K562 (cell line): ENCODE measurements at regions not wholly inside any gene's neighbourhood (a gene's known extent, or its start where the extent isn't known, plus 50 kb on each side); places are given as distances from the start of the nearest gene placed in this dataset.

Experiments
- ATAC-seq: fragments of 200-7000 bp; cut with Tn5 transposase; 3 replicates; pipeline ENCODE4 v1.9.1; 2020; ENCODE audit warnings: moderate library complexity
- BruUV-seq: library from RNA; stranded (reverse); fragments of 400-500 nt; replicated peaks from 2 replicates; lab custom pipeline; 2021; lab: Mats Ljungman, UMichigan
- CTCF ChIA-PET: fragments of 300-600 bp; formaldehyde crosslinking; extraction: SDS; loops from one replicate; lab custom pipeline; 2021; ENCODE audit warnings: low intra/inter-chr PET ratio; lab: Yijun Ruan, JAX
- POLR2A ChIA-PET: fragments of 300-600, 350-650 bp; sonication (Branson Sonifier 250); formaldehyde crosslinking; extraction: SDS; loops from one replicate; lab custom pipeline; 2021; ENCODE audit warnings: antibody characterized with exemption, inconsistent platforms; lab: Yijun Ruan, JAX
- DNase-seq, 4 experiments: peaks; one replicate each; pipeline versions ENCODE4 v3.0.0 to v3.0.0-alpha.2; 2011 to 2018; ENCODE audit warnings: low spot score in 3 of 4, mixed read lengths in 3 of 4; ENCODE audit errors: extremely low read depth in 1 of 4
- FAIRE-seq: peaks from 2 replicates; lab custom pipeline; 2011; peaks lifted over from hg19 to GRCh38; lab: Jason Lieb, UNC
- H2AFZ ChIP-seq: 2 replicates; pipeline ENCODE4 v1.6.0; 2011; ENCODE audit warnings: low read depth, low read length, control low read depth, inconsistent platforms
- H3K27ac ChIP-seq: fragments of 200-600 bp; 3 replicates; pipeline ENCODE4 v1.8.0; 2011; ENCODE audit warnings: low read depth, mild to moderate bottlenecking, control low read depth, inconsistent platforms, low read length, moderate library complexity, mixed read lengths; ENCODE audit errors: extremely low read depth
- H3K27me3 ChIP-seq, 2 experiments: fragments of 300-600 bp in 1 of 2; 2 replicates in 1 of 2; 3 replicates in 1 of 2; pipeline versions ENCODE4 v1.6.0 to v1.8.0; 2011; ENCODE audit warnings: inconsistent platforms in 2 of 2, low read length in 2 of 2, mild to moderate bottlenecking in 1 of 2, mixed read lengths in 1 of 2, moderate library complexity in 1 of 2; ENCODE audit not compliant: control insufficient read depth in 2 of 2, insufficient read depth in 2 of 2
- H3K36me3 ChIP-seq: fragments of 300-600 bp; 3 replicates; pipeline ENCODE4 v1.8.0; 2011; ENCODE audit warnings: mild to moderate bottlenecking, low read length, inconsistent platforms; ENCODE audit not compliant: control insufficient read depth, insufficient read depth
- H3K4me1 ChIP-seq, 2 experiments: fragments of 200-600 bp in 1 of 2; replicated peaks in 1 of 2; 2 replicates in 1 of 2; 3 replicates in 1 of 2; pipeline versions ENCODE4 v1.5.1 to v1.8.0; 2011; ENCODE audit warnings: inconsistent platforms in 2 of 2, low read length in 2 of 2, mild to moderate bottlenecking in 1 of 2, mixed read lengths in 1 of 2, moderate library complexity in 1 of 2; ENCODE audit not compliant: control insufficient read depth in 2 of 2, insufficient read depth in 2 of 2
- H3K4me2 ChIP-seq: 2 replicates; pipeline ENCODE4 v1.6.1; 2011; ENCODE audit warnings: low read length, control low read depth, inconsistent platforms, mixed read lengths; ENCODE audit not compliant: insufficient read depth
- H3K4me3 ChIP-seq: fragments of 200-600 bp; sonication (generic), shearing (Covaris generic); 2 replicates; pipeline ENCODE4 v1.5.1; 2016; ENCODE audit warnings: control low read depth, inconsistent platforms
- H3K79me2 ChIP-seq: fragments of 200-600 bp; 3 replicates; pipeline ENCODE4 v1.8.0; 2011; ENCODE audit warnings: low read length, inconsistent platforms; ENCODE audit not compliant: control insufficient read depth, insufficient read depth
- H3K9ac ChIP-seq, 2 experiments: 2 replicates each; pipeline versions ENCODE4 v1.6.0 to v1.6.1; 2011; ENCODE audit warnings: low read depth in 2 of 2, low read length in 2 of 2, control low read depth in 1 of 2, inconsistent platforms in 1 of 2, mild to moderate bottlenecking in 1 of 2, mixed read lengths in 1 of 2; ENCODE audit not compliant: insufficient read depth in 1 of 2
- H3K9me1 ChIP-seq: one replicate; pipeline ENCODE4 v1.6.0; 2011; ENCODE audit warnings: inconsistent platforms, mild to moderate bottlenecking, low read length, moderate library complexity; ENCODE audit not compliant: control insufficient read depth, insufficient read depth
- H3K9me3 ChIP-seq: replicated peaks from 2 replicates; pipeline ENCODE4 v1.5.1; 2011; ENCODE audit warnings: low read depth, low read length, inconsistent platforms; ENCODE audit not compliant: control insufficient read depth, insufficient read depth
- H4K20me1 ChIP-seq: replicated peaks from 2 replicates; pipeline ENCODE4 v1.6.1; 2011; ENCODE audit warnings: low read length, inconsistent platforms, mixed read lengths; ENCODE audit not compliant: control insufficient read depth, insufficient read depth
- C11orf30 ChIP-seq: fragments of 450-650 bp; IDR thresholded peaks from 2 replicates; pipeline ENCODE4 v1.6.1; 2016; ENCODE audit warnings: low read depth, mild to moderate bottlenecking
- CEBPG ChIP-seq, 3 experiments: fragments of 200-800 bp in 1 of 3; sonication (Bioruptor generic) in 1 of 3; sonication (generic) in 1 of 3; formaldehyde crosslinking in 1 of 3; IDR thresholded peaks in 2 of 3; conservative IDR thresholded peaks in 1 of 3; 2 replicates each; pipeline versions ENCODE4 v1.6.1 to v1.8.0; 2016 to 2022; ENCODE audit warnings: missing compliant biosample characterization in 2 of 3, missing genetic modification characterization in 2 of 3, mild to moderate bottlenecking in 1 of 3, missing genetic modification reagents in 1 of 3
- CUX1 ChIP-seq: fragments of 200-800 bp; sonication (Bioruptor generic); IDR thresholded peaks from 2 replicates; pipeline ENCODE4 v1.6.1; 2016; ENCODE audit warnings: missing genetic modification characterization, missing compliant biosample characterization
- IRF1 ChIP-seq: sonication (generic); formaldehyde crosslinking; IDR thresholded peaks from 2 replicates; pipeline ENCODE4 v1.8.0; 2022; ENCODE audit warnings: missing genetic modification reagents, mild to moderate bottlenecking, borderline replicate concordance
- JUNB ChIP-seq: fragments of 450-650 bp; formaldehyde crosslinking; conservative IDR thresholded peaks from 2 replicates; pipeline ENCODE4 v1.4.0; 2020; ENCODE audit warnings: mild to moderate bottlenecking
- NCOA1 ChIP-seq: fragments of 450-650 bp; IDR thresholded peaks from 2 replicates; pipeline ENCODE4 v1.6.1; 2016; ENCODE audit warnings: low read depth
- POLR2B ChIP-seq: fragments of 450-650 bp; IDR thresholded peaks from 2 replicates; pipeline ENCODE4 v1.6.1; 2018; ENCODE audit warnings: low read depth; ENCODE audit not compliant: partially characterized antibody
- SP1 ChIP-seq: sonication (generic); formaldehyde crosslinking; IDR thresholded peaks from 2 replicates; pipeline ENCODE4 v1.8.1; 2022; ENCODE audit warnings: mild to moderate bottlenecking, missing genetic modification reagents
- ZBTB12 ChIP-seq: fragments of 250-450 bp; sonication (Bioruptor Pico); IDR thresholded peaks from 2 replicates; pipeline ENCODE4 v1.4.0; 2020
- WGBS: fragments of 100-300 bp; shearing (Covaris generic); methylation state at CpG from one replicate; pipeline ENCODE4 v1.1.6; 2016; ENCODE audit warnings: low coverage, mixed read lengths; ENCODE audit not compliant: insufficient coverage; ENCODE audit errors: missing lambda C conversion rate; 5-methylcytosine and 5-hydroxymethylcytosine counted together
- in situ Hi-C: fragments of 300-500 bp; cut with MboI; formaldehyde crosslinking; loops from 4 replicates; pipeline ENCODE4 v1.15.0; 2018; ENCODE audit warnings: inconsistent platforms, mixed read lengths
- intact Hi-C: fragments of 100-400 bp; cut with micrococcal nuclease; formaldehyde crosslinking; loops from 2 replicates; pipeline ENCODE4 v1.14.2; 2022
- TF ChIP-seq, protein P1 (sequence below): fragments of 450-650 bp; formaldehyde crosslinking; IDR thresholded peaks from 2 replicates; pipeline ENCODE4 v1.4.0; 2020; ENCODE audit warnings: mild to moderate bottlenecking, moderate library complexity

DNA sequence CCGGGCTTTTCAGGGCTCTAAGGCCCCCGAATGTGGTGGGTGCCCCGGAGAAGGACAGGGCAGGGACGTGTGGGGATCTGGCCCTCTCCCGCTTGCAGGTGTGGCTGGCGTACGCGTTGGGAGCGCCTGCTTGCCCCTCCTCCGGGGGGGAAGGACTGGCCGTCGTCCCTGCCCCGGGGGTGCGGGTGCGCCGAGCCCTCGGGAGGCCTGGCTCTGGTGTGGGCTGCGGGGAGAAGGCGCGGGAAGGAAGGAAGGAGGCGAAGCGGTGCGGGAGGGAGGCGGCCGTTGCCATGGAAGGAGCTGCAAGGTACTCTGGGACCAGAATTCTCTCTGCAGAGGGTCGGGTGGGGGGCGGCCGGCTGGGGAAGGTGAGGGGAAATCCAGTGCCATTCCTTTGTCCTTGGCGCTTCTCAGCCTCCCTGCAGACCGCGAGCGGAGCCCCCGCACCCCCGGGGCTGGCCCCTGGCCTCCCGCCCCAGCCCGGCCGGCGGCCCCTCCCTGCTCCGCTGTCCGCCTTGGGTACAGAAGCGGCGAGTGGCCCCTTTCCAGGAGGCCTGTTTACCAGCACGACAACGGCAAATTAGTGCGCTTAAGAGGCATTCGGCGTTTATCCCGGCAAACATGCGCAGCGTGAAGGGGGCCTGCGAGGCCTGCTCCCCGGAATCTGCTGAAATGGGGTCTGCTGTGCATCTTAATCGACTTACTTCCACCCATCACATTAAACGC, 67.1 kb upstream of the UNC5A start:
- peaks cover 0 to 18% of the 10 kb centered on the region in 2 experiments; a peak in 2 of 5 replicates for H3K4me1 ChIP-seq
- no peak overlapping the region for H3K4me3 ChIP-seq
- no peak overlapping the region for H2AFZ ChIP-seq
- no peaks in the 10 kb centered on the region for H3K79me2 ChIP-seq
- in situ Hi-C loops = loop anchor here (10.0 kb wide), 1 partner anchor 938 kb away; no protein-coding TSS in a partner anchor
- POLR2A ChIA-PET = no interaction called here
- BruUV-seq = no TSS peak
- ATAC-seq = no peak
- peaks cover 70 to 92% of the 10 kb centered on the region in 2 experiments for H3K27me3 ChIP-seq
- no peaks in the 10 kb centered on the region for H3K36me3 ChIP-seq
- no peaks in the 10 kb centered on the region for H3K9me3 ChIP-seq
- 3% methylated on average over 27 of the region's 54 CpGs for WGBS
- H3K9ac ChIP-seq = no peak overlapping the region
- FAIRE-seq = no peak
- H3K4me2 ChIP-seq = no peak overlapping the region
- peak in 2 of 4 experiments; percentile 2 to 21 for DNase-seq
- no peaks in the 10 kb centered on the region for H3K9me1 ChIP-seq
- intact Hi-C loops = no loop called here
- H3K27ac ChIP-seq = no peak overlapping the region
- CTCF ChIA-PET = no interaction called here
- peaks cover 17% of the 10 kb centered on the region for H4K20me1 ChIP-seq
- no peak for TF ChIP-seq CEBPG (CRISPR knock-in tag; IDR thresholded peaks at IDR 0.05)
- TF ChIP-seq CEBPG (tag; conservative IDR thresholded peaks at IDR 0.05 in 1 of 2, IDR thresholded peaks at IDR 0.05 in 1 of 2) = no peak
- TF ChIP-seq C11orf30 = no peak
- TF ChIP-seq ZBTB12 (CRISPR knock-in tag) = no peak
- TF ChIP-seq POLR2B = no peak
- TF ChIP-seq CUX1 (CRISPR knock-in tag) = no peak
- TF ChIP-seq SP1 (CRISPR knock-in tag) = no peak
- TF ChIP-seq NCOA1 = no peak
- no peak for TF ChIP-seq JUNB
- TF ChIP-seq, protein P1, sequence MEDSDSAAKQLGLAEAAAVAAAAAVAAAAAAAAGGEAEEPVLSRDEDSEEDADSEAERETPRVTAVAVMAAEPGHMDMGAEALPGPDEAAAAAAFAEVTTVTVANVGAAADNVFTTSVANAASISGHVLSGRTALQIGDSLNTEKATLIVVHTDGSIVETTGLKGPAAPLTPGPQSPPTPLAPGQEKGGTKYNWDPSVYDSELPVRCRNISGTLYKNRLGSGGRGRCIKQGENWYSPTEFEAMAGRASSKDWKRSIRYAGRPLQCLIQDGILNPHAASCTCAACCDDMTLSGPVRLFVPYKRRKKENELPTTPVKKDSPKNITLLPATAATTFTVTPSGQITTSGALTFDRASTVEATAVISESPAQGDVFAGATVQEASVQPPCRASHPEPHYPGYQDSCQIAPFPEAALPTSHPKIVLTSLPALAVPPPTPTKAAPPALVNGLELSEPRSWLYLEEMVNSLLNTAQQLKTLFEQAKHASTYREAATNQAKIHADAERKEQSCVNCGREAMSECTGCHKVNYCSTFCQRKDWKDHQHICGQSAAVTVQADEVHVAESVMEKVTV (CRISPR knock-in tag) = no peak
- TF ChIP-seq IRF1 = no peak
